Muscle of leg (tissue), 3 donors: ENCODE measurements at regions not wholly inside any gene's neighbourhood (a gene's known extent, or its start where the extent isn't known, plus 50 kb on each side); places are given as distances from the start of the nearest gene placed in this dataset.
A peak's percentile ranks its signal among the peaks of the same experiment; 100 is the strongest.

ENCODE experiments used
- DNase-seq: peaks from one replicate; pipeline ENCODE4 v3.0.0; 2013
- H3K27ac ChIP-seq: one replicate; pipeline ENCODE4 v1.5.1; 2013; ENCODE audit warnings: mild to moderate bottlenecking, low read length, control low read depth
- H3K27me3 ChIP-seq: one replicate; pipeline ENCODE4 v1.6.1; 2013; ENCODE audit warnings: low read length; ENCODE audit not compliant: control insufficient read depth, insufficient read depth
- H3K36me3 ChIP-seq: one replicate; pipeline ENCODE4 v1.6.1; 2013; ENCODE audit warnings: low read length; ENCODE audit not compliant: control insufficient read depth, insufficient read depth
- H3K4me1 ChIP-seq: one replicate; pipeline ENCODE4 v1.6.1; 2013; ENCODE audit warnings: low read length; ENCODE audit not compliant: control insufficient read depth, insufficient read depth
- H3K4me3 ChIP-seq: one replicate; pipeline ENCODE4 v1.5.1; 2013; ENCODE audit warnings: low read length, control low read depth
- H3K9me3 ChIP-seq: replicated peaks from 2 replicates; pipeline ENCODE4 v1.6.1; 2013; ENCODE audit warnings: low read depth, low read length; ENCODE audit not compliant: control insufficient read depth
- WGBS: methylation state at CpG from one replicate; pipeline ENCODE4 v1.1.5; 2013; ENCODE audit warnings: missing lambda C conversion rate; ENCODE audit not compliant: insufficient coverage; 5-methylcytosine and 5-hydroxymethylcytosine counted together

DNA sequence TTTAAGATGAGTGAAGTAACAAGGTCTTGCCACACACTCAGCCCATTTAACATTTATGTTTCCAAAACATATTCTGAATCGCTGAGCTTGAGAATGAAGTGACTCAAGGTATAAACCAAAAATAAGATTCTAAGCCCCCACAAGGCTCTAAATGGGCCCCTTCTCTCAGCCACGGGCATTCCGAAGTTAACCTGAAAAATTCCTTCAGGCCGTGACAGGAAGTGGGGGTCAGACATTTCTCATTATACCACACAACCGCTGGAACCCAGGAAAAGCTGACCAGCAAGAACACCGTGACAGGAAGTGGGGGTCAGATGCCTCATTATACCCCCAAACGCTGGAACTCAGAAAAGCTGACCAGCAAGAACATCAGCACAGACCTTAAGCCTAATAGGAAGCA, 247.9 kb downstream of the ERMARD start:
- Histone ChIP-seq H3K27ac (no peak overlapping the region), H3K36me3 (no peaks in the 10 kb centered on the region), H3K4me1 (no peaks in the 10 kb centered on the region), H3K4me3 (no peak overlapping the region), H3K9me3 (peaks cover 5% of the 10 kb centered on the region), H3K27me3 (no peaks in the 10 kb centered on the region)
- 27% methylated on average over 2 of the region's 7 CpGs for WGBS
- no peak for DNase-seq

DNA sequence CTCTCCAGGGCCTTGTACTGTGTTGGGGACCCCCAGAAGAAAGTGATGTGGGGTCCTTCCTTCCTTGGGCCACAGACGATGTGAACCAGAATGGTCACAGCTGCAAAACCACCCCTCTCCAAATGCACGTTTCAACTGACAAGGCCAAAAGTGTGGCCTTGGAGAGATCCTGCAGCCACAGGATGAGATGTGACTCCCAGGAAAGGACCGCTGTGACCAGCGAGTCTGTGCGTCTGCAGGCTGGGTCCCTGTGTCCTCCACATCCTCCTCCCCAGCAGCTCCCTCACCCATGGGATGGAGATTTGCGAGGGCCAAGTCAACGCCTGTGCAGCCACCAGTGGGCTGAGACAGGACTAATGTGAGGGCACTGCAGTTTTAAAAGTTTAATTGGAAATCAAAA, 247.0 kb downstream of the ERMARD start:
- WGBS, result 100% methylated on average over 1 of the region's 7 CpGs
- Histone ChIP-seq H3K9me3 (peaks cover 2% of the 10 kb centered on the region), H3K36me3 (no peaks in the 10 kb centered on the region)

DNA sequence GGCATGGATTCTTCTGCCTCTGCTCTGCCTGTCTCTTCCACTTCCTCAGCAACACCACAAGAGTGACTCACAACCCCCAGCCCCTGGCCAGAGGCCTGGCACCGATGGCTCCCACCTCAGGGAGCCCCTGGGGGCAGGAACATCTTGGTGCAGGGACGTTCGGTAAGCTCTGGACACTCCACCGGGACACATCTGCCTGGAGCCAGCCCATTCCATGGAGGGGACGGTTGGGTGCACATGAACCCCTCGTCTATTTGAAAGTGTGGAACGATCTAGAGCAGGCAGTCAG, 246.5 kb downstream of the ERMARD start:
- H3K9me3 ChIP-seq, result peaks cover 2% of the 10 kb centered on the region
- no peak for DNase-seq
- 70% methylated on average over 6 of the region's 7 CpGs for WGBS
- H3K27ac ChIP-seq, result no peak overlapping the region
- no peaks in the 10 kb centered on the region for H3K27me3 ChIP-seq
- no peaks in the 10 kb centered on the region for H3K4me1 ChIP-seq
- no peak overlapping the region for H3K4me3 ChIP-seq
- H3K36me3 ChIP-seq, result no peaks in the 10 kb centered on the region

More for the DNA sequence above, 247.0 kb downstream of the ERMARD start:
- Histone ChIP-seq H3K4me3 (no peak overlapping the region), H3K27ac (no peak overlapping the region), H3K4me1 (no peaks in the 10 kb centered on the region), H3K27me3 (no peaks in the 10 kb centered on the region)
- DNase-seq, result no peak

DNA sequence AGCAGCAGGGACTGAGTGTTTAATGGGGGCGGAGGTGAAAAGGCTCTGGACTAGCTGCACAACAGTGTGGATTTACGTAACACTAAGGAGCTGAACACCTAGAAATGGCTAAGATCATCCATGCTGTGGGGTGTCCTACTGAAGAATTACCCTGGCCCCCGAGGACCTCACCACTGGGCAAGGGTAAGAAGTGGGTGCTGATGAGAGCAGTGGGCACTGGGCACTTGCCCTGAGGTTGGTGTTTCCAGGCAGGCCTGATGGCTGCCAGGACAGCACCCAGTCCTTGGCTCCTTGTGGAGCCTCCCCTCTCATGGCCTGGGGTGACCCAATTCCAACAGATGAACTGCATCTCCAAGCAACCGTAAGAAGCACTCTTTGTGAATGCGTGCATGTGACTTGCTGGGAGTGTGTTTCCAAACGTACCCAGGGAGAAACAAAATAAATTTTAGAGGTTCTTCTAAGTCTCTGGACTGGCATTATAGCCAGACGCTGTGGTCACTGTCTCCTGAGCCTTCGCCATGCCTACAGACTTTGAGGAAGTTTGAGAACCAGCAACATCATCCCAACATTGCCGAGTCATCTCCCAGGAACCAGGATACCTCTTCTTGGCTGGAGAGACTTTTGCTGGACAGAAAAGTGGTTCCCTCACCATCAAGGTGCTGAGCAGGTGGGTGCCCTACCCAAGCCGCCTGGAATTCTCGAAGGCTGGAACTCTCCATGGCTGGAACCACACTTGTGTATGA, 245.9 kb downstream of the ERMARD start:
- Histone ChIP-seq H3K27ac (no peak overlapping the region), H3K36me3 (no peaks in the 10 kb centered on the region), H3K4me3 (no peak overlapping the region), H3K4me1 (peaks cover 4% of the 10 kb centered on the region), H3K27me3 (no peaks in the 10 kb centered on the region), H3K9me3 (peaks cover 2% of the 10 kb centered on the region)
- 91% methylated on average over 7 of the region's 11 CpGs for WGBS
- no peak for DNase-seq

DNA sequence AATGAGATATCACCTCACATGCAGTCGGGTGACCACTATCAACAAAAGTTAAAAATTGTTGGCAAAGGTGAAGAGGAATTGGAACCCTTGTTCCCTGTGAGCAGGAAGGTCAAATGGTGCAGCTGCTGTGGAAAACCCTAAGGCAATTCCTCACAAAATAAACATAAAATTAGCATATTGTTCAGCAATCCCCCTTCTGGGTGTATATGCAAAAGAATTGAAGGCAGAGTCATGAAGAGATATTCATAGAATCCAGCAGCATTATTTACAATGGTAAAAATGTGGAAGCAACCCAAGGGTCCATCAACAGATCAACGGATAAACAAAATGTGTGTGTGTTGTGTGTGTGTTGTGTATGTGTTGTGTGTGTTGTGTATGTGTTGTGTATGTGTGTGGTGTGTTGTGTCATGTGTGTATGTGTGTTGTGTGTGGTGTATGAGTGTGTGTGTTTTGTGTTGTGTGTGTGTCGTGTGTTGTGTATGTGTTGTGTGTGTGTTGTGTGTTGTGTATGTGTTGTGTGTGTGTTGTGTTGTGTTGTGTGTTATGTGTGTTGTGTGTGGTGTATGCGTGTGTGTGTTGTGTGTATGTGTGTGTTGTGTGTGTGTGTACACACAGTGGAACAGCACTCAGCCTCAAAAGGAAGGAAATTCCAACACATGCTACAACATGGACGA, 245.1 kb downstream of the ERMARD start:
- no peak overlapping the region for H3K27ac ChIP-seq
- no peak overlapping the region for H3K4me3 ChIP-seq
- WGBS, result 95% methylated on average over 2 of the region's 5 CpGs
- H3K36me3 ChIP-seq, result no peaks in the 10 kb centered on the region
- H3K9me3 ChIP-seq, result no peaks in the 10 kb centered on the region
- H3K4me1 ChIP-seq, result peaks cover 4% of the 10 kb centered on the region
- no peaks in the 10 kb centered on the region for H3K27me3 ChIP-seq
- no peak for DNase-seq

DNA sequence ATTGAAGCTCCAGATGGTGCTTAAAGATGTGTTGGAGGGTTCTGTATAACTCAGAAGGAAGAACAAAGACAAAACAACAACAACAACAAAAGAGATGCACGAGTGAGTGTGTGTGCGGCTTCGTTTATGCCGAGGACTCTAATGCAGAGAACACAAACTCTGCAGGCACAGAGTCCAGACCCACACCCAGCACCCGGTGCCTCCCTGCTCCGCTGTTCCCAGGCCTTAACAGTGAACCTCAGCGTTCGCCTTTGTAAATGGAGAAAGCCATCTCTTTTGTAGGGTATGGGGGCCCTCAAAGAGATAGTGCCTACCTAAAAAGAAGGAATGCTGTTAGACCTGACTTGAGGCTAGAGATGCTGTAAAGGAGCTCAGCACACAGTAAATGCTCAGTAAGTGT, 243.3 kb downstream of the ERMARD start:
- WGBS, result 50% methylated on average over 2 of the region's 8 CpGs
- Histone ChIP-seq H3K27me3 (no peaks in the 10 kb centered on the region), H3K36me3 (no peaks in the 10 kb centered on the region), H3K9me3 (no peaks in the 10 kb centered on the region), H3K4me3 (no peak overlapping the region), H3K27ac (no peak overlapping the region), H3K4me1 (peaks cover 4% of the 10 kb centered on the region)
- no peak for DNase-seq

DNA sequence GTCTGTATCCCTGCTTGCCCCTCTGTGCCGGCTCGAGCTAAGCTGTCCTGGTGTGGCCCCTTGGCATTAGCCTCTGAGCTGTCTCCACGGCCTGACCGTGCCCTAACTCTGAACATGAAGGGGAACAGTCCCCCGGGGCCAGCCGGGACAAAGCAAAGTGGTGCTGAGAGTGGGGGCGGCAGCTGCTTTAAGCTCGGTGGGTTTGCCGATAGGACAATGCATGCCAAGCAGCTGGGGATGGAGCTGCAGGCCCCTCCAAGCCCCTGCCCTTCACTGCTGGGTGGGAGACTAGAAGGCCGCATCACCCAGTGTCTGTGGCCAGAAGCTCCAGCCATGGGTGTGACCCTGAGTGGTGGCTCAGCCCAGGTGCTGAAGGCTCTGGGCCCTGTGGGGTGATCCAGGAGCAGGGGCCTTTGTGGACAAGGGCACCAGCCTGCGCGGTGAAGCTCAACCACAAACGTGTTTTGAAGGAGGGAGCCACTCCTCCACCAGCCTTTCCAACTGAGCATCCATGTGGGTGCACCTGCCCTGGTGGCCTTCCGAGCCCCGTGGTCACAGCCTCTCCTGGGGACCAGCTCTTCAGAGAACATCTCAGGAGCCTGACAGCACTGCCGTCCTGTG, 242.5 kb downstream of the ERMARD start:
- Histone ChIP-seq H3K27ac (no peak overlapping the region), H3K9me3 (no peaks in the 10 kb centered on the region), H3K36me3 (no peaks in the 10 kb centered on the region), H3K4me1 (peaks cover 8% of the 10 kb centered on the region), H3K4me3 (no peak overlapping the region), H3K27me3 (no peaks in the 10 kb centered on the region)
- no peak for DNase-seq
- 72% methylated on average over 16 of the region's 16 CpGs for WGBS

DNA sequence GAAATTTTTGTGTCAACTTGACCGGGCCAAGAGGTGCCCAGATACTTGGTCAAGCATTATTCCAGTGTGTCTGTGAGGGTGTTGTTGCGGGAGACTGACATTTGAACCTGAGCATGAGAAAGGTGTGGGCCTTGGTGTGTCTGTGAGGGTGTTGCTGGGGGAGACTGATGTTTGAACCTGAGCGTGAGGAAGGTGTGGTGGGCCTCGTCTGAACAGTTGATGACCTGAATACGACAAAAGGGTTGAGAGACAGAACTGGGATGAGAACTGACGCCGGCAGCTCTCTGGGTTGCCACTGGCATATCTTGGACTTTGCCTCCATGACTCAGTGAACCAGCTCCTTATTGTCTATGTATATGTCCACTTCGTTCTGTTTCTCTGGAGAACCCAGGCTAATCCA, 240.5 kb downstream of the ERMARD start:
- no peak for DNase-seq
- Histone ChIP-seq H3K9me3 (no peaks in the 10 kb centered on the region), H3K36me3 (no peaks in the 10 kb centered on the region), H3K27me3 (no peaks in the 10 kb centered on the region), H3K27ac (no peak overlapping the region), H3K4me1 (peaks cover 12% of the 10 kb centered on the region), H3K4me3 (no peak overlapping the region)
- 90% methylated on average over 3 of the region's 8 CpGs for WGBS

DNA sequence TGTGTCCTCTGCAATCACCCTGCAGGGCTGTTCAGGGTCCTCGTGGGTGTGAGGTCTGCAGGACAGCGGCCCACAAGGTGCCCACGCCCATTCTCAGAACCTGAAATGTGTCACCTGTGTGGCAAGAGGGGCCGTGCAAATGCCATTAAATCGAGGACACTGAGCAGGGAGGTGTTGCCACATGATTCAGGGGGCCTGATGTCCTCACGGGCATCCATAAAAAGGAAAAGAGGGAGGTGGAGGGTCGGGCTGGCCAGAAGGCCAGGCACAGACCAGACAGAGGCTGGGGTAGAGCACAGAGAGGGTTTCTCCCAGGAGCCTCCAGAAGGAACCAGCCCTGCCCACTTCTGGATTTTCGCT, 239.6 kb downstream of the ERMARD start:
- no peak for DNase-seq
- Histone ChIP-seq H3K4me3 (no peak overlapping the region), H3K27me3 (no peaks in the 10 kb centered on the region), H3K4me1 (peaks cover 12% of the 10 kb centered on the region), H3K9me3 (no peaks in the 10 kb centered on the region), H3K27ac (no peak overlapping the region), H3K36me3 (no peaks in the 10 kb centered on the region)
- 67% methylated on average over 6 of the region's 8 CpGs for WGBS

DNA sequence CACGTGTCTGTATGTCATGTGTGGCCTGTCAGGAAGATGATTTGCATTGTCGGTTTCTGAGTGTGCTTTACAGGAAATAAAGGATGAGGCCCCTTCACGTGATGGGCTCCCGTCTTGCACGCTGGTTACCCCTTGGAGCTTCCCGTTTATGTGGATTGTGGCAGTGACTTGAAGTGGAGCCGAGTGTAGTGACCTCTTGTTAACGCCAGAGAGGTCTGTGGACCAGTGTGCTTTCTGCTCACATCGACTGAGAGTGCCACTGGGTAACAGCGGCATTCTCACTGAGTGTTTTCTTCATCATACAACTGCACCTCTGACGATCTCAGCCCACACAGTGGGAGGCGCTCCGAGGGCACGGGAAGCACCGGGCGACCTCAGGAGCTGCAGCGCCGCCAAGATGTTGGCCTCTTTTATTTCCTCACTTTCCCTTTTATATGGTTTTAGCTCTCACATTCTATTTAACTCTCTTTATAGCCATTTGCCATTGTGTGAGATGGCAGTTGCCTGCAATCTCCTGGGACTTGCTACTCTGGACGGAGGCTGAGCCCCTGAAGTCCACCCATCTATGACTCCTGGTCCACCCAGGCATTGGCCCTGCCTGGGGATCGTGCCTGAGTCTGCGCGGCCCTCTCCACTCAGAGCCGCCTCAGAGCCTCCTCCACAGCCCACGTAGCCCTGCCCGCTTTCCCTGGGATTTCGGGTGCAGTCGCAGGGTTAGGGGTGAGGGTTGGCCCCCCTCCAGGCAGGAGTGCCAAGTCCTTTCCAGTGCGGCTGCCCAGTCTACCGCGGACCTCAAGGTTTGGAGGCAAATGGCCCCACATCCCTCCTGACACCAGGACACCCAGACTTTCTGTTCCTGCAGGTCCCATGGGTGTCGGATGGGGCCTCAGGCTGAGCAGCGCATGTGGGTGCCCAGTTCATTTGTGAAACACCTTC, 238.9 kb downstream of the ERMARD start:
- Histone ChIP-seq H3K27me3 (no peaks in the 10 kb centered on the region), H3K36me3 (no peaks in the 10 kb centered on the region), H3K4me3 (no peak overlapping the region), H3K27ac (no peak overlapping the region), H3K4me1 (peaks cover 12% of the 10 kb centered on the region), H3K9me3 (no peaks in the 10 kb centered on the region)
- WGBS, result 65% methylated on average over 19 of the region's 32 CpGs
- peak; percentile 68 for DNase-seq
